GM21576 (cell line): ENCODE measurements at regions not wholly inside any gene's neighbourhood (a gene's known extent, or its start where the extent isn't known, plus 50 kb on each side); places are given as distances from the start of the nearest gene placed in this dataset.

Source experiments
- ATAC-seq: cut with Tn5 transposase; IDR thresholded peaks from one replicate; pipeline ENCODE4 v1.9.1; 2021; ENCODE audit warnings: mild to moderate bottlenecking, moderate library complexity; ENCODE audit not compliant: unreplicated experiment

DNA sequence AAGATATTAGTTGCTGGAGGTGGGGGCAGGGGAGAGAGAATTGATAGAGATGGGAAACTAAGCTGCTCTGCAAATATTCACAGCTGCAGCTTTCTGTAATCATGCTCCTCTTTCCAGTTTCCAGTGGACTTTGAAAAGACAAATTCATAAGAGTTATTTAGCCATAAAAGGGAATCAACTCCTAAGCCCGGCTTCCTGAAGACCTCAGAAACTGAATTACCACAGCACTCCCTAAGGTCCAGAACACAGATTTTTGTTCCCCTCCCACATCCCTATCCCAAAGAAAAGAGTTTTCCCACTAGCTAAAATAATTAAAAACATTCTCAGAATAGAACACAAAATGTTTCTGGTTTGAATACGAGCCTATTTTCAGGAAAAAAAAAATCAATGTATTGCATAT lies 871.8 kb upstream of the NR2F2 start:
- ATAC-seq = no peak

DNA sequence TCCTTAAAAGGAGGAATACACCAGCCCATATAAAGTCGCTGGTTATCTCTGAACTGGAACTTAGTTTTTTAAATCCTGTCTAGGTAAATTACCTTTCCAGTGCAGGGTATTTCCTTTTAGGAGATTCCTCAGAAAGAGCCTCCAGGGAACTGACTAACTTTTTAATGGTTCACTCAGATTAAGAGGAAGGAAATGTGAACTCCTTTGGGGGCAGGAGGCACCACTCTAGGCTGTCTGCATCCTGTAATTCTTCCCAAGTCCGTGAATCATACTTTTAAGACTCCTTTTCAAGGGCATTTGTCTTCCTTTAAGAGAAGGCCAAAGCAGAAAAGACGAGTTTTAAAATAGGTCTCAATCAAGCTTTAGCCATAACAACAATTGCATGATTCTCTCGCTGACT lies 871.2 kb upstream of the NR2F2 start:
- ATAC-seq = no peak

DNA sequence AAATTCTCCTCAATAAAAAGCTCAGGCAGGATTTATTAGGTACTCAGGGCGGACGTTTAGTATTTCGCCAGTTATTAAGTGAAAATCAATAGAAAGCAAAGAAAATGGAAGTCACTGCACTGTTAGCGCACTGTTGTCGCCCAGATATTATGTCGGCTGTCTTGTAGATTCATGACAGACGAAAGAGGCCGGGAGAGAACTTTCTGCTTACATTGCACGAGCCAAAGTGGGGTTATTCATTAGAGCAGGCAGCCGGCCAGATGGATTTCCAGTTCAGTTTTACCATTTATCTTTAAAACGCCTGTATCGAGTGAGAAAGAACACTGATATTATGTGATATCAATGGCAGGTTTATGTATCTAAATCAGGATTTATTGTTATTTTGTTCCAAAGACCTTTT lies 866.0 kb upstream of the NR2F2 start:
- ATAC-seq = no peak

DNA sequence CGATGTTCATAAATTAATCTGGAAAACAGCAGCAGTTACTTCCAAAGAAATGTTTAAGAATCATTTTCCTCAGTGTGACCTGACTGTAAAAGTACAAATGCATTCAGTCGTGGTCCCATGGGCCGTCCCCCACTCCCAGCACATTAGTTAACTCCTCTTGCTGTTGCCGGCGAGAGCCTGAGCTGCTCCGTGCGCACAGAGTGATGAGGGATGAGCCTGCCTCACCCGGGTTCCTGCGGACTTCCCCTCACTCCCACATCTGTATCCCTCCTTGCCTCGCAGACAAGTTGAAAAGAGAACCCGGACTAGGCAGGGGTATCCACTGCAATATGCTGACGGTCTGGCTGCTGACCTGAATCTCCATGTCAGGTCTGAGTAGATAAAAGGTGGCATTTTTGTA lies 861.7 kb upstream of the NR2F2 start:
- ATAC-seq = no peak

DNA sequence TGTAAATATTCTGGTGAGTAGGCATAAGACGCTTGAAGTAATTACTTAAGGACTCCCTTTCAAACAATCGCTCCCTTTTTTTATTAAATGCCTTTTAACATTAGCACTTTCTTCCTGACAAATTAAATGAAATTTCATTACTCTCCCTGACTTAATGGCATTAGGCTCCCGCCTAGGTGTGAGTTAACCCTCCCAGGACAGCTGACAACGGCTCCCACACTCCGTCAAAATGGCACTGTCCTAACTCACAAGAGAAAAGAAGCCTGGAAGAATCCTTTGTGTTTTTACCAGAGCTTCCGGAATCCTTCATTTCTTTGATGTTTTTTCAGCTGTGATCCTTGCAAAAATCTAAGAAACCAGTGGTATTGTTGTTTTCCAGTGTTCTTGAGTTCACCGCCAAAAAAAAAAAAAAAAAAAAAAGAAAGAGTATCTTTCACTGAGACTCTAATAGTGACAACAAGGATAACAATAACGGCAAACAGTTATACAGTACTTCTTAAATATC lies 861.0 kb upstream of the NR2F2 start:
- ATAC-seq = no peak

DNA sequence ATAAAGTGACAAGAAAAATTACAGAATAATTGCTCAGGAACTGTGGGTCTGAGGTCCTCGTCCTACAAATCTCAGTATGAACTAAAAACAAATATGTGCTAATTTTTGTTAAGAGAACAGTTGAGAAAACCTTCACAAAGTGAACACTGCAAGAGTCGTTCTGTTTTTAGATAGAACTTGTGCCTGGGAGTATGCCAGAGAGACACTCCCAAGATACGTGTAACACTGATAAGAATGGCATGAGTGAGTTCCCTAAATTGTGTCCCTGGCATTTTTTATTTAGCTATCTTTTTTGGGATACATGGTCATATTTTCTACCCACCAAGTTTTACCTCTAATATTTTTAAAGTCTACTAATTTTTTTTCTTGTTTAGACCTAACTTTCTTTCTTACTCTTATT lies 860.0 kb upstream of the NR2F2 start:
- ATAC-seq = no peak

DNA sequence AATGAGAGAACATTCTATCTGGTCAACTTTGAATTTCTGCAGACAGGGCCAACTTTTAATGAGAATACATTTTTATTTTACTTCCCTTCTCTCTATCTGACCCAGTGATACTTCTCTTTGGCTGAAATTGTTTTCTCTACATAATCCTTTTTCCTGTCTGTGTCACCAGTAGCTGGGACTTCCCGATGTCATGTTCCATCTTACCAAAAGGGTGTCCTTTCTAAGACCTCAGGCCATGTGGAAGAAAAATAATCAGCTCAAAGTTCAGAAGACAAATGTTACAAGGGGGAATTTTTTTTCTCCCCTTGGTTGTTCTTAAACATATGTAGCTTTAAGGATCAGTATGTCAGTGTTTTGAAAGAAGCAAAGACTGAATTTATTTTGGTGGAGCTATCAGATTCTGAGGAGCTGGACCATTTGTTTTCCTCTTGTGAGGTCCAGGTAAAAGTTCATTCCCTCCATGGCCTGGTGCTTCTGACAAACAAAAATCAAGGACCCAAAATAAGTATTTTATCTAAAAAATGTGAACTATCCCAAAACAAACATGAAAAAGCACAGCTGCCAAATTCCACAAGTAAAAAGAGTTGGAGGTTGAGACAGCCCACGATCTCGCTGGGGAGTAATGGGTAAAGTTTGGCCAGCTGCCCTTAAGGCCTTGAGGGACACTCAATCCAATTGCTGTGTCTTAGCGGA lies 859.4 kb upstream of the NR2F2 start:
- ATAC-seq = no peak

DNA sequence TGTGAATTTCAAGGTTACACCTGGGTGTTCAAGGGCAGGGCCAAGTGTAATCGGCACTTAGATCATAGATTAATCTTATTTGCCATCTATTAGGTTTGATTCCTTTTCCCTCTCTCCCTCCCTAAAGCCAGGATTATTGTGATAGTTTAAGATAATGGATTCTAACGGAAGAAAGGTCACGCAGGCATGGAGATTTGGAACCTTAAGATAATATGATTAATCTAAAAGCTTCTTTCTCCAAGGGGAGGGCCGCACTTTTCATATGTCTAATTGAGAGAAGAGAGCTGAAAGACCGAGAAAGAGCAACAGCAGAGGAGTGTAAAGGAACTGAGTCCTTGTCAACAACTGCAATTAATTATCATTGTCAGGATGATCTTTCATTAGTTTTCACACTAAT lies 858.8 kb upstream of the NR2F2 start:
- ATAC-seq = no peak

DNA sequence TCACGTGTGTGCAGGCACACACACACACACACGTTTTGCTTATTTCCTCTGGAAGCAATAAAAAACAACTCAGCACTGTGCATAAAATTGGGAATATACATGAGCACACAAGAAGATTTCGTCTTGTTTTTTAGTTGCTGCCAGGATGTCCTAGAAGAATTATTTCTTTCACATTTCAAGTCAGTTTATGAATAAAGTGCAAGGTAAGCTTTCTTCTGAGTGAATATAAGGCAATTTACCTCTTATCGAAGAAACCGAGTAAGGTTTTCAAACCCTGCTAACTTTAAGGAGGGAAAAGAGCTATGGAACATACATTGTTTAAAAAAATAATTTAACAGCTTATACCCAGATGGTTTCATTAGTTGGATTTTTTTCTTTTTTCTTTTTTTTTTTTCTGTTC lies 855.4 kb upstream of the NR2F2 start:
- no peak for ATAC-seq

DNA sequence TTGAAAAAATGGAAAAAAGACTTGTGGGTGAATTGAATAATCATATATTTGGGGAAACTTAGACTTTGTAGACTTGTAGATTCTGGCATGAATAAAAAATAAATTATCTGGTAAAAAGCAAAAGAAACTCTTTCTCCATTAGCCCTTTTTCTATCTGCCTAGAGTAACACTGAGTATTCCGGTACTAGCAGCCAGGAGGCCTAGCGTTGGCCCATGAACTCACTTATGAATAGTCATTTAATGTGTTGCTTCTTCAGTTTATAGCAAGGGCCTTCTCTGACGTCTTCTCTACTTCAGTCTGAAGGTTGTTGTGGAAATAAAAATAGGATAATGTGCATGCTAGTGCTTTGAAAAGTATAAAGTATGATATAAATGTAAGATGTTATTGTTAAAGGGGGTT lies 851.2 kb upstream of the NR2F2 start:
- no peak for ATAC-seq

DNA sequence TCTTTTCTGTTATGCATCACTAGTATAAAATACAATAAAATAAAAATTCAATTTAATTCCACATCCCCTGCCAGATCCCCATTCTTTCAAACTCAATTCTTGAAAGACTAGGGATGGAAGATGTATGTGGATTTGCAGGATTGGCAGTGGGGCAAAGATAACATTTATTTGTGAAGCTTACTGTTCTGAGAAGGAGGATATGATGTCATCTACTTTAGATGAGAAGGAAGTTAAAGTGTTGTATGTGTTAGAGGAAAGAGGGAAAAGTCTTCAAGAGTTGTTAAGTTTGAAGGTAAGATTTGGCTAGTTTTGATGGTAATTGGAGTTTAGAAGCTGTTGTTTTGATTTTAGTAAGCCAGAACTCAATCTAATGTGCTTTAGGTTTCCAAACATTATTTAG lies 845.1 kb upstream of the NR2F2 start:
- no peak for ATAC-seq

DNA sequence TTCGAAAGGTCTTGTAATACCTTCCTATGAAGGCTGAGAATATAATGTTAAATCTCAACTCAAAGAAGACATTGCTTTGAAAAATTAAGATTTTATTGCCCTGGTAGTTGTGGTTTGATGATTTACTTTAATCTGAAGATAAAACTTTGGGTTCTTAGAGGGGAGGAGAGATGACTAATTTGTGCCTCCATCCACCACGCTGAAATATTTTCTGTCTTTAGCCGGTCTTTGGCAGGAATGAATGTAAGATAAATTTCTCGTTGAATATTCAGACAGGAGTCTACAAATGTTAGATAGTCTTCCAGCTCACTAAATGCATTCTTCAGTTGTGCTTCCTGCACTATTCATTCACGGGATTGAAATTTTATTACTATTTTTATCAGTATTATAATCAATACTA lies 844.3 kb upstream of the NR2F2 start:
- ATAC-seq = no peak

DNA sequence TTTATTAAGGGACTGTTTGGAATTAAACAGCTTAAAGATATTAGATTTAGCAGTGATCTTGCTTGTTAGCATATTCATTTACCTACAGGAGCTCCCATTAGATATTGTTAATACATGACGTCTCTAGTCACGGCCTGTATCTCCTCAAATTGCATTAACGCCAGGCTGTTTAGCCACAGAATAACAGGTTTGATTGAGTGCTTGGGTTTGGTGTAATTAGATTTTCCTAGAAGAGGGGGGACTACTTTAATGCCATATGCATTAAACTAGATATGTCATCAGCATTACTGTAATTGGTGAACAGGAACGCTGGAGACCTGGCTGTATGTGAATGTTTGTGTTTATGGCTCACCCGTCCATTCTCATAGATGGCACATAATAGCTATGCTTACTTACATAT lies 841.4 kb upstream of the NR2F2 start:
- ATAC-seq = no peak

DNA sequence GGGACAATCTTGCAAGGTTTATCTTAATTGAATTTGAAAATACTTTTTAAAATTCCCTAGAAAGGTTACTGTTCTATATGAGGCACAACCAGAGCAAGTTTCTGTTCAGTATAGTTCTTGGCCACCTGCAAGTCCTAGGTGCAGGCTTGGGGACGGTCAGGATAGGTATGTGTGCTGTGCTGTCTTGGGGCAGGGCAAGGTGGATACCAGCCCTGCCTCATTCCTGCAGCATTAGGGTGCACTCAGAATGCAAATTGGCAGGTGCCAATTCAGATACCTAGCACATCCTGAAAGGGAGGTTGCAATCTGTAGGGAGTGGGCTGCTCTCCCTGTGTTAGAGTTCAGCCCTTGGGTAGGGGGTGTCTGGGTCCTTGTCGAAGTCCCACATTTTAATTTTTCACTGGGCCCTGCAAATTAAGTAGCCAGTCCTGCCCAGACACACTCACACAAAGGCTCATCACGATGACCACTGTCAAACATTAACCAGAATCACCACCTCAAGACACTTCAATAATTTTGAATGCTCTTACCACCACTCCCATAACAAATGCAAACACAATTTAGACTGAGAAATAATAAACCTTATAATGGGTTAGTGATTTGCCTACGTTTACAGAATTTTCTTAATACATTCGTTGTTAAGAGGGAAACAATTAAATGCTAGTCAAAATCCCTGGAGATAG lies 838.0 kb upstream of the NR2F2 start:
- no peak for ATAC-seq

DNA sequence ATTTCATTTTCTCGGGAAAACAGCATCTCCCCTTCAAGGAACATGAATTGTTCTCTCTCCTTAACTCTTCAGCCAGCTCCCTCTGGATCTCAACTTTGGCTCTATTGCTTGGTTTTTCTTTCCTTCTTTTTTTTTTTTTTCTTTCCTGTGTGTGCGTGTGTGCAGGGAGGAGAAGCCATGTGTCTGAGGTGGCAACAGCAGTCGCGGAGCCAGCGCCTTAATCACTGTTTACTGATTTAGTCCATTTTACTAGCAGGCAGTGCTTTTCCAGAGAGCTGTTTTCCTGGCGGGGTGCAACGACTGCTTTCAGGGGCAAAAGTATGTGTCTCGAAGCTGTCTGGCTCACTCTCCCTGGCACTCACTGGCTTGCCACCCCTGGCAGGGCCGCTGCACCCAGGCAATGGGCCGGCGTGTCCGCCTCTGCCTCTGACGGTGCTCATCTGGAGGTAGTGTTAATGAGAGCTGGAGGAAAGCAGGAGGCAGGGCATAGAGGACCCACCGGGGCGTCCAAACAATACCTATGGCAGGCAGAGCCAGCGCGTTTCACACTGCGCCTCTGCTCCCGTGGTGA lies 835.4 kb upstream of the NR2F2 start:
- ATAC-seq = no peak

DNA sequence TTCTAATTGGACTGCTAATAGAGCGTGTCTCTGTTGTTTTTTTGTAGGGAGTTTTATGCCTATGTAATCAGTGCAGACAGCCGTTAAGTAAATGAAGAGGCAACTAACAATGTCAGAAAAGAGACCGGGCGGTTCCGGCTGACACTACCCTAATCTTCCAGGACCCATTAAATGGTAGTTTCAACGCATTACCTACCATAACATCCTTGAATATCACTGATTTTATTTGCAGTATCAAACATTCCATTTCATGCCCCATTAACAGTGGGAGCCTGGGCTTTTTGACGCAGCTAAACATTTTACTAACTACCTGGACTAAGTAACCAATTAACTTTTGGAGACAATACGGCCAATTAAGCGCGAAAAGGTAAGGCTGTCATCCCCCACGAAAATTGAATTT lies 832.9 kb upstream of the NR2F2 start:
- no peak for ATAC-seq

DNA sequence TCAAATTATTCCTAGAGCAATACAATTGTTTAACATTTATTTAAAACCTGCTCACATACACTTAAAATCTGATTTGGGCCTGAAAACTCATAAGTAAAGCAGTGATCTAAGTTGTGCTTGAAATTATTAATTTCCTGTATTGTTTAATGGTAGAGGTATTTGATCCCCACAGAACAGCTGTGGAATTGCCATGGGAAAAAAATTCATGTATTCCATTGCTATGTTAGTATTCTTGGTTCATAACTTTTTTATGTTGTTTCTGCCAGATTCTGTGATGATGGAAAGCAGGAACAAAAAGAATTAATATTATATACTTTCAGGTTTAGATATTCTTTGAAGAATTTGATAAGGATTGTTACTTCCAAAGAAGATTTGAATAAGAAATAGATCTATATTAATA lies 831.5 kb upstream of the NR2F2 start:
- ATAC-seq = no peak

DNA sequence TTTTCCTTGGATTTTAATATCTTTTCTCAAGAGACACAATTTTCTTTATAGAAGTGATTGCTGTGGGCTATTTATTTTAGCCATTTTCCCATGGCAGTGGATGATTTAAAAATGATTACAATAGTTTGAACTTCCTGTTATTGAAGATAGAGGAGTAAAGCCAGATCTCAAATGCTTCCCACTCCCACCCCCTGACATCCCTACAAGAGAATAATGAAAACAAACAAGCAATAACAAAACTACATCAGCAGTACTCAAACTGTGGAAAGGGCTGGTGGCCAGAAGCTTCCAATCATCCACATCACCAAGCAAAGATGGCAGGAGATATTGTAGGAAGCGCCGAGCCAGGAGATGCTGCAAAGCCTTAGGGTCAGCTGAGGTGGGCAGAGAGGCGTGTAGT lies 831.1 kb upstream of the NR2F2 start:
- ATAC-seq = no peak

DNA sequence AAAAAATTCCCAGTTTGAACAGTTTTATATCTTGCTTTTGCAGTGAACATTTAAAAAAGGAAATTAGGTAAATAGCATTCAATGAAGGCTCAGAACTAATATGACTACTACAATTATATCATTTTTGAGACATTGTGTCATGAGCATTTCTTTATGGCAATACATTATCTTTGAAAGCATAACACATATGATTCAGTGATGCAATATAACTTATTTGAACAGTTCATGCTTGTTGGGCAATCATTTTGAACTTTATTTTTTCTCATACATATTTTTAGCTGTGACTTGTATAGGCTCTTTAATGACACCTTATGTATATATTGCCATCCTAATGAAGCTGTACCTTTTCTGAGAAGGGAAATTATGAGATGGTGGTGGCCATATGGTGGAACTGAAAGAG lies 828.6 kb upstream of the NR2F2 start:
- no peak for ATAC-seq

DNA sequence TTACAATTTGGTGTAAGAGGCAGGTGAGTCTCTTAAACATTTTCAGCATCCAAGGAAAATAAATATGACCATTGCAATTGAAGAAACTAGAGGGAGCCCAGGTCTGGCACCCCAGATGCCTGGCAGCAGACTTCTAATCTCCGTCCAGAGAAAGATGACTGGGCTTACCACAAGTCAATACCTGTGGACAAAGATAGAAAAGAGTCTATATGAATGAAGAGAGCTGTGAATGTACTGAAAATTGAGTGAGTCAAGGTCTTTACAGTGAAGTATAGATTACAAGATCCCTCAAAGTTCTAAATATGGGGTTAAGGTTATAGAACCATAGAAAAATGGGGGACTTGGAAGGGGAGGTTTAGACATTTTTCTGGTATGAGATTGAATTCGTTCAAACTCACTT lies 827.4 kb upstream of the NR2F2 start:
- no peak for ATAC-seq

DNA sequence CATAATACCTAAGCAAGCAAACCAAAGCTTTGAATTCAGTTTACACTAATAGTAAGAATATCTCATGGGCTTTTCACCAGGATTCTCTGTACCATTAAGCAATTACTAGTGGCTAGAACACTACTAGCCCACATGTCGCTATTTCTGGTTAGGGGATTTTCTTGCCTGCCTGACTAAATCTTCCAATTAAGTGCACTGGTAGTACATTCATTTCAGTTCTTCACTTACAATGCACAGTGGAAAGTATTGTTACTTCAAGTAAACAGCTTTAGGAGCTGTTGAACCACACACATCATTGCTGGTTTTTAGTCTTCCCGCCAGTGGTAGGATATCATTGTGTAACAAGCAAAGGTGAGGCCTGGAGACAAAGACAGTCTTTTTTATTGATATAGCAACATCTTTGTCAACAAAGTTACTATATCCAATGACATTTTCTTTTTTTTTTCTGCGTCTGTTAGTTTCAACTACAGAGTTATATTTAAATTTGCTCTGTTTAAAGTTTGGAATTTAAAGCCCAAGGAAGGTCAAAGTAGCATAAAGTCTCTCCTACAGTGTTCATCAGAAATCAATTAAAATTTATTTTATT lies 826.8 kb upstream of the NR2F2 start:
- no peak for ATAC-seq

DNA sequence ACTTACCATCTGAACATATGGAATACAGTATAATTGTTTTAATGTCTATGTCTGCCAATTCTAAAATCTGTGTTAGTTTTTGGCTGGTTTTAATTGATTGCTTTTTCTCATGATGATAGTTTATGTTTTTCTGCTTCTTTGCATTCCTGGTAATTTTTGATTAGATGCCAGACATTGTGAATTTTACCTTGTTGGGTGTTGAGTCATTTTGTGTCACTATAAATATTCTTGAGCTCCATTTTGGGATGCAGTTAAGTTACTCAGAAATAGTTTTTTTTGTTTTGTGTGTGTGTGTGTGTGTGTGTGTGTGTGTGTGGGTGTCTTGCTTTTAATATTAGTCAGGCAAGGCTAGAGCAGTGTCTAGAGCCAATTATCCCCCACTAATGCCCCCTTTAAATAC lies 818.8 kb upstream of the NR2F2 start:
- no peak for ATAC-seq
